Stimulated activated CD8-positive, alpha-beta memory T cell treated with anti-CD3 and anti-CD28 coated beads, Interleukin-7, amount 100 ng/mL, for 48 hours (primary cell): ENCODE measurements at regions not wholly inside any gene's neighbourhood (a gene's known extent, or its start where the extent isn't known, plus 50 kb on each side); places are given as distances from the start of the nearest gene placed in this dataset.
"Not testable (repeated sequence)": the region's sequence is repeated elsewhere in the genome, so short reads cannot be mapped to it uniquely, and the experiment has no call there.

Experiments used
- DNase-seq, 2 donors: peaks; one replicate each; pipeline ENCODE4 v3.0.0-alpha.2; 2020; ENCODE audit warnings: low read depth in 1 of 2; ENCODE audit errors: extremely low read depth in 1 of 2

- DNase-seq, result no peak
Measured at GRCh38 chr2:192498747-192499146, 304.0 kb upstream of the TMEFF2 start.

DNA sequence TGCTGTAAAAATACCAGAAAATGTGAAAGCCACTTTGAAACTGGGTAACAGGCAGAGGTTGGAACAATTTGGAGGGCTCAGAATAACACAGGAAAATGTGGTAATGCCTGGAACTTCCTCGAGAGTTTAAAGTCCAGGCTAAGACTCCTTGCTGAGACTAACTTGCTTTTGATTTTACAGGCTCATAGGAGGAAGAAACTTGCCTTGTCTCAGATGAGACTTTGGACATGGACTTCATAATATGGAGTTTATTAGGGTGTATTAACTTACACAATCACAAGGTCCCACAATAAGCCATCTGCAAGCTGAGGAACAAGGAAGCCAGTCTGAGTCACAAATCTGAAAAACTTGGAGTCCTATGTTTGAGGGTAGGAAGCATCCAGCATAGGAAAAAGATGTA lies 293.4 kb upstream of the TMEFF2 start:
- DNase-seq, result not testable (repeated sequence)

DNA sequence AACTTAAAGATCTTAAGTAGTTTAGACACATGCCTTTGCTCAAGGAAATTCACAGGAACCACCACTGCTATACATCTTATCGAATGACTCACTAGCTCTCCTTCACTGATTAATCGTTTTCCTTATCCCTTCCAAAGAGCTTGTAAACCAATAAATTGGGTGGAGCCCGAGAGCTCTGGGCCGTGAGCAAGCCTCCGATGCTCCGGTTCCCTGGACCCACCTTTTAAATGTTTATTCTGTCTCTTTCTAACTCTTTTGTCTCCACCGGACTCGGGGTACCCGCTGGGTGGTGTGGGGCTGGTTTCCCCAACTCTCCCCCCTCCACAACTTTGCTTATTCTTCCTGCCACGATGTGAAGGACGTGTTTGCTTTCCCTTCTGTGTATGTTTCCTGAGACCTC lies 292.9 kb upstream of the TMEFF2 start:
- no peak for DNase-seq

DNA sequence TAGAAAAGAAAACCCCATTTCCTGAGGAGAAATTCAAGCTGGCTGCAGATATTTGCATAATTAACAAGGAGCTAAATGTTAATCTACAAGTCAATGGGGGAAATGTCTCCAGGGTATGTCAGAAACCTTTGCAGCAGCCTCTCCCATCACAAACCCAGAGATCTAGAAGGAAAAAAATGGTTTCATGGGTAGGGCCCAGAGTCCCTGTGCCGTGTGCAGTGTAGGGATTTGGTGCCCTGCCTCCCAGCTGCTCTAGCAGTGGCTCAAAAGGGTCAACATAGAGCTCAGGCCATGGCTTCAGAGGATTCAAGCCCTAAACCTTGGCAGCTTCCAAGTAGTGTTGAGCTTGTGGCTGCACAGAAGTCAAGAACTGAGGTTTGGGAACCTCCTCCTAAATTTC lies 290.2 kb upstream of the TMEFF2 start:
- DNase-seq, result no peak

- no peak for DNase-seq
Measured at GRCh38 chr2:192480984-192481383, 286.3 kb upstream of the TMEFF2 start.

- DNase-seq, result no peak
Measured at GRCh38 chr2:192473331-192473730, 278.6 kb upstream of the TMEFF2 start.

- DNase-seq, result no peak
Measured at GRCh38 chr2:192471982-192472381, 277.2 kb upstream of the TMEFF2 start.

- DNase-seq, result no peak
Measured at GRCh38 chr2:192469612-192470011, 274.9 kb upstream of the TMEFF2 start.

GRCh38 chr2:192467953-192468660 lies 273.4 kb upstream of the TMEFF2 start:
- no peak for DNase-seq

DNA sequence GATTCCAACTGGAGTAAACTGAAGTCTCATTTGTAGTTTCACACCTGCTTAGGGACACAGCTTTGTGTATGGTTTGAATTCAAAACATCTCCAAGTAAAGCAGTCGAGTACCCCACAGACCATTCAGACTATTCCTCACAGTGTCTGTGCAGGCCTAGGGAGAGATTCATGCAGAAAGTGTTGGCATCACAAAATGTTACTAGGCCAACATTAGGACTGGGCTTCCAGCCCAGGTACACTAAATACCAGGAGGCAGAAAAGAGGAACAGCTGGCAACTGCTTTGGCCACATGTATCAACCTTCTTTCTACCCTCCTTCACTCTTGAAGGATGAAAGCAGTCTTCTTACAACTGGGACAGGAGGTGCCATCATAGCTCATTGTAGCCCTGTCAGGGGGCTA lies 270.4 kb upstream of the TMEFF2 start:
- no peak for DNase-seq

GRCh38 chr2:192459422-192459821 lies 264.7 kb upstream of the TMEFF2 start:
- DNase-seq, result no peak

DNA sequence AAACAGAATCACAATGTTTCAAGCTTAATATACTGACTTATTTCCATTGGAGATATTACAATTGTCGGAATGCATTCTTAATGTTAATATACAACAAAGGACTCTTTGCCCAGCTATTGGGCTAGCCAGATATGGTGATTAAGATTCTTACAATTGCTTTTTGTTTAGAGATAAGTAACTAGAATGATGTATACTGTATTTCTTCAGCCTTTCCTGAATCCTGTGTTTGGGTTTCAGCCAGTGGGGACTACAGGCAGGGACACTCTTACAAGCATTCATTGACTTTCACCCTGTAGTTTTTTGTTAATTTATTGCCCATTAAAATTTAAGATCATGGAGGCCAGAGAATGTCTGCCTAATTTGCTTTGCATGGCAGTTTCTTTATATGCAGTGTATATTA lies 254.1 kb upstream of the TMEFF2 start:
- DNase-seq, result no peak

GRCh38 chr2:192444286-192444838 lies 249.6 kb upstream of the TMEFF2 start:
- DNase-seq, result no peak

DNA sequence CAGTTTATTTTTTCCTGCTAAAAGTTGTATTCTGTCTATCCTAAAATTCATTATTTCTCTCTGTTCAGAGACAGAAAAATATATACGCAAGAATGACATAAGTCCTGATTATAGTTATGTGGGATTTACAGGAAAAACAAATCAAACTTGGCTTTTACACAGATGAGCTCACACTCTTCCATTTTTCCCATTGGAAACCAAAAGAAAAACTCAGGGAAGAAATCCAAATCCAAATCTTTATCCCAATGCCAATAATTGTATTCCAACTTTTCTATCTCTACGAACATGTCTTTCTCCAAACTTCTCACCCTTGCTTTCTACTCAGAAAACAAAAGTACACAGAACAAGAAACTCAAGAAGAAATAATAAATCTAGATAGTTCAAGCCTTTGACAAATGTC lies 249.1 kb upstream of the TMEFF2 start:
- DNase-seq, result no peak

DNA sequence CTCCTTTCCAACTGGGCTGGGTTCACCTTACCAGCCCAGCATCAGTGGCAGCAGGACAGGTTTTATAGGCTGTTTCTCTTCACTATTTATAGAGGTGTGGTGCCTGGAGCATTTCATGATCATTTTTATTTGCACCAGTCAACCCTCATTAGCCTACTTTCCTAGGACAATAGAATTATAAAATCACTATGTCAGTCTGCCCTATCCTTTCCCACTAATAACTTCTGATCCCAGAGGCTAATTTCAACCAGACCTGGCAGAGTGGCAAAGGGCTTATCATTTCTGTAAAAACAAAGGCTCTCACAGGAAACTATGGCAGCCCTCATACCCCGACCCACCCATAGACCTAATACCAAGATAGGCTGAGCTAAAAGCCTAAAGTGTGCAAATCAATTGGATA lies 243.5 kb upstream of the TMEFF2 start:
- no peak for DNase-seq

DNA sequence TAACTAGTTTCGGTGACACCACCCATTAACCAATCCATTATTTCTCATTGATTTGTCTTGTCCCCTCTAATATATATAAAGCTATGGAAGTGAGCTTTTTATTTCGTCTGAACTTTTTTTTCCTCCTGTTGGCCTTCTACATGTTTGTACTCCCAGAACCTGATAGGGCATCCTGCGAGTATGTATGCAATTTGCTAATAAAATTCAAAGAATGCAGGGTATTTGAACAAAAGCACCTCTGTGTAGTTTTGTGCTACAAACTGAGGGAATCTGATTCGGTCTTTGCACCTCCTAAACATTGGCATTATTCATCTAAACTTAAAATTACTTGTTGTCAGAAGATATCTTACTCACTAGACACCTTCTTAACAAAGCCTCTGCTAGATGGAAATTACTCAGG lies 242.9 kb upstream of the TMEFF2 start:
- no peak for DNase-seq

- no peak for DNase-seq
Measured at GRCh38 chr2:192424243-192424642, 229.5 kb upstream of the TMEFF2 start.

DNA sequence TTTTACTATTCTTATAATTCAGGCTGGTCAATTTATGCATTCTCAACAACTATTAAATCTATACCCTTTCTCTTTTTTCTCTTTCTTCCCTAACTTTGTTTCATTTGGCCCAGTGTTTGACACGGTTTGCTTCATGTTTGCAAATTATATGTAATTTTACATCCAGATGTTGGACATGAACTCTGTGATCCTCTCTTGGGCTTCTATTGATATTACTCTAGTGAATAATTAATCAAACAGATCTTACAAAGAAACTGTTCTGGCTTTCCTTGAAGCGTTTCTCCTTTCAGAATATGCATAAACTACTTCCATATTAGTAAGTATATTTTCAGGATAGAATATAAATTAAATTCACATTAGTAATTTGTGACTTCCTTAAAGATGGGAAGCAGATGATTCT lies 225.1 kb upstream of the TMEFF2 start:
- no peak for DNase-seq

- DNase-seq, result no peak
Measured at GRCh38 chr2:192416060-192416459, 221.3 kb upstream of the TMEFF2 start.

GRCh38 chr2:192414794-192415193 lies 220.1 kb upstream of the TMEFF2 start:
- no peak for DNase-seq

- no peak for DNase-seq
Measured at GRCh38 chr2:192413812-192414681, 219.3 kb upstream of the TMEFF2 start.

GRCh38 chr2:192412866-192413265 lies 218.1 kb upstream of the TMEFF2 start:
- not testable (repeated sequence) for DNase-seq
